NB4 (cell line): ENCODE measurements at regions not wholly inside any gene's neighbourhood (a gene's known extent, or its start where the extent isn't known, plus 50 kb on each side); places are given as distances from the start of the nearest gene placed in this dataset.
"Not testable (repeated sequence)": the region's sequence is repeated elsewhere in the genome, so short reads cannot be mapped to it uniquely, and the experiment has no call there.

Source experiments
- DNase-seq: peaks from one replicate; pipeline ENCODE4 v3.0.0; 2010; ENCODE audit warnings: low read depth
- H3K4me3 ChIP-seq: one replicate; pipeline ENCODE4 v1.5.1; 2011; ENCODE audit warnings: mild to moderate bottlenecking, low read depth, low read length, moderate library complexity
- CTCF ChIP-seq: IDR thresholded peaks from one replicate; pipeline ENCODE4 v1.5.1; 2012; ENCODE audit warnings: low read depth, low read length
- MAX ChIP-seq: IDR thresholded peaks from 2 replicates; pipeline ENCODE4 v1.6.1; 2011; ENCODE audit warnings: low read depth, low read length
- MYC ChIP-seq: IDR thresholded peaks from 2 replicates; pipeline ENCODE4 v1.6.1; 2011; ENCODE audit warnings: low read depth, low read length
- POLR2A ChIP-seq: IDR thresholded peaks from 2 replicates; pipeline ENCODE4 v1.6.1; 2011; ENCODE audit warnings: mild to moderate bottlenecking; ENCODE audit not compliant: insufficient read length; ENCODE audit errors: extremely low read depth

- no peak overlapping the region for H3K4me3 ChIP-seq
- DNase-seq, result no peak
- TF ChIP-seq CTCF (no peak), POLR2A (no peak), MAX (no peak), MYC (no peak)
These were observed 191.3 kb upstream of the KCNJ3 start for GRCh38 chr2:154507186-154507585.

- H3K4me3 ChIP-seq, result no peak overlapping the region
- TF ChIP-seq MAX (no peak), CTCF (no peak), POLR2A (no peak), MYC (no peak)
- DNase-seq, result no peak
These were observed 179.6 kb upstream of the KCNJ3 start for GRCh38 chr2:154518872-154519271.

- H3K4me3 ChIP-seq, DNase-seq: not testable (repeated sequence)
These were observed 177.5 kb upstream of the KCNJ3 start for GRCh38 chr2:154520951-154521350.

GRCh38 chr2:154526234-154526633 is 172.3 kb upstream of the KCNJ3 start:
- no peak for DNase-seq
- no peak overlapping the region for H3K4me3 ChIP-seq
- TF ChIP-seq MAX (no peak), POLR2A (no peak), MYC (no peak), CTCF (no peak)

- no peak overlapping the region for H3K4me3 ChIP-seq
- no peak for TF ChIP-seq MAX
- TF ChIP-seq CTCF, result no peak
- TF ChIP-seq MYC, result no peak
- no peak for TF ChIP-seq POLR2A
- no peak for DNase-seq
These were observed 170.5 kb upstream of the KCNJ3 start for GRCh38 chr2:154527962-154528361.

- no peak overlapping the region for H3K4me3 ChIP-seq
- DNase-seq, result no peak
- no peak for TF ChIP-seq MYC
- TF ChIP-seq MAX, result no peak
- TF ChIP-seq POLR2A, result no peak
- TF ChIP-seq CTCF, result no peak
These were observed 166.5 kb upstream of the KCNJ3 start for GRCh38 chr2:154532004-154532403.
